GM12878 (cell line): ENCODE measurements at regions not wholly inside any gene's neighbourhood (a gene's known extent, or its start where the extent isn't known, plus 50 kb on each side); places are given as distances from the start of the nearest gene placed in this dataset.

Source experiments
- ATAC-seq: fragments of 200-7000 bp; cut with Tn5 transposase; 3 replicates; pipeline ENCODE4 v1.9.1; 2020; ENCODE audit warnings: mild to moderate bottlenecking, moderate library complexity
- BruUV-seq: library from RNA; stranded (reverse); fragments of 400-500 nt; replicated peaks from 2 replicates; lab custom pipeline; 2021; lab: Mats Ljungman, UMichigan
- CTCF ChIA-PET: fragments of 300-600 bp; sonication (Branson Sonifier 250); formaldehyde crosslinking; extraction: SDS; loops from one replicate; lab custom pipeline; 2021; ENCODE audit warnings: inconsistent platforms; lab: Yijun Ruan, JAX
- POLR2A ChIA-PET: fragments of 350-600 bp; formaldehyde crosslinking; extraction: SDS; loops from one replicate; lab custom pipeline; 2021; ENCODE audit warnings: inconsistent platforms; lab: Charles Lee
- RAD21 ChIA-PET: fragments of 300-600 bp; sonication (Branson Sonifier 250); formaldehyde crosslinking; loops from one replicate; lab custom pipeline; 2023; ENCODE audit warnings: antibody characterized with exemption; ENCODE audit not compliant: unreplicated experiment; lab: Charles Lee
- SMC1A ChIA-PET: fragments of 300-600 bp; sonication (Branson Sonifier 250); formaldehyde crosslinking; loops from one replicate; lab custom pipeline; 2023; ENCODE audit not compliant: unreplicated experiment, uncharacterized antibody; lab: Charles Lee
- DNase-seq: peaks from one replicate; pipeline ENCODE4 v3.0.0-alpha.2; 2011; ENCODE audit warnings: low read depth, low spot score
- FAIRE-seq: peaks from 3 replicates; lab custom pipeline; 2011; peaks lifted over from hg19 to GRCh38; lab: Jason Lieb, UNC
- H2AFZ ChIP-seq: 2 replicates; pipeline ENCODE4 v1.6.0; 2011; ENCODE audit warnings: low read depth, low read length, control low read depth; ENCODE audit not compliant: control insufficient read depth
- H3K27ac ChIP-seq: 2 replicates; pipeline ENCODE4 v1.5.1; 2011; ENCODE audit warnings: control low read depth; ENCODE audit not compliant: control insufficient read depth, insufficient read depth
- H3K27me3 ChIP-seq, 2 experiments: replicated peaks in 1 of 2; 2 replicates each; pipeline versions ENCODE4 v1.6.0 to v1.6.1; 2011; ENCODE audit warnings: low read length in 1 of 2; ENCODE audit not compliant: control insufficient read depth in 2 of 2, insufficient read depth in 2 of 2
- H3K36me3 ChIP-seq, 2 experiments: 2 replicates each; pipeline ENCODE4 v1.5.1; 2011; ENCODE audit warnings: low read length in 1 of 2; ENCODE audit not compliant: control insufficient read depth in 2 of 2, insufficient read depth in 2 of 2
- H3K4me1 ChIP-seq: 2 replicates; pipeline ENCODE4 v1.6.1; 2011; ENCODE audit warnings: mild to moderate bottlenecking, low read length, moderate library complexity, mixed read lengths; ENCODE audit not compliant: control insufficient read depth, insufficient read depth
- H3K4me2 ChIP-seq: 2 replicates; pipeline ENCODE4 v1.6.0; 2011; ENCODE audit warnings: control low read depth; ENCODE audit not compliant: control insufficient read depth, insufficient read depth
- H3K4me3 ChIP-seq: fragments of 200-600 bp; sonication (generic); 2 replicates; pipeline ENCODE4 v1.5.1; 2016
- H3K79me2 ChIP-seq: 2 replicates; pipeline ENCODE4 v1.6.0; 2011; ENCODE audit warnings: low read length; ENCODE audit not compliant: control insufficient read depth, insufficient read depth
- H3K9ac ChIP-seq: 2 replicates; pipeline ENCODE4 v1.8.0; 2011; ENCODE audit warnings: low read length, control low read depth, mixed read lengths; ENCODE audit not compliant: control insufficient read depth, insufficient read depth
- H3K9me3 ChIP-seq: replicated peaks from 3 replicates; pipeline ENCODE4 v1.5.1; 2011; ENCODE audit warnings: mild to moderate bottlenecking, low read length; ENCODE audit not compliant: control insufficient read depth, insufficient read depth
- H4K20me1 ChIP-seq: 2 replicates; pipeline ENCODE4 v1.6.0; 2011; ENCODE audit not compliant: control insufficient read depth, insufficient read depth
- ATF7 ChIP-seq: fragments of 450-650 bp; IDR thresholded peaks from 2 replicates; pipeline ENCODE4 v1.6.1; 2016; ENCODE audit warnings: low read depth, mild to moderate bottlenecking
- BACH1 ChIP-seq: fragments of 450-650 bp; IDR thresholded peaks from 2 replicates; pipeline ENCODE4 v1.6.1; 2017; ENCODE audit warnings: mild to moderate bottlenecking, borderline replicate concordance
- CBFB ChIP-seq: IDR thresholded peaks from 2 replicates; pipeline ENCODE4 v1.6.1; 2016; ENCODE audit warnings: antibody characterized with exemption, low read depth
- CREB1 ChIP-seq: IDR thresholded peaks from 2 replicates; pipeline ENCODE4 v1.6.1; 2012; ENCODE audit warnings: low read depth, mild to moderate bottlenecking, inconsistent platforms
- GABPA ChIP-seq: IDR thresholded peaks from 2 replicates; pipeline ENCODE4 v1.6.1; 2014; ENCODE audit warnings: antibody characterized with exemption, low read depth, mild to moderate bottlenecking, inconsistent platforms
- KAT2A ChIP-seq: conservative IDR thresholded peaks from 2 replicates; pipeline ENCODE4 v1.6.1; 2011; ENCODE audit warnings: low read depth, low read length; ENCODE audit not compliant: control insufficient read depth
- LARP7 ChIP-seq: fragments of 450-650 bp; IDR thresholded peaks from 2 replicates; pipeline ENCODE4 v1.6.1; 2017; ENCODE audit warnings: mild to moderate bottlenecking
- RFX5 ChIP-seq: IDR thresholded peaks from 2 replicates; pipeline ENCODE4 v1.6.1; 2011; ENCODE audit warnings: low read depth, low read length, improper control_type of control experiment
- TBL1XR1 ChIP-seq: IDR thresholded peaks from 2 replicates; pipeline ENCODE4 v1.6.1; 2012; ENCODE audit warnings: low read depth, low read length, improper control_type of control experiment
- TCF7 ChIP-seq: IDR thresholded peaks from 2 replicates; pipeline ENCODE4 v1.6.1; 2014; ENCODE audit warnings: antibody characterized with exemption, borderline replicate concordance
- ZNF217 ChIP-seq: fragments of 450-650 bp; IDR thresholded peaks from 2 replicates; pipeline ENCODE4 v1.6.1; 2017; ENCODE audit warnings: antibody characterized with exemption, mild to moderate bottlenecking
- WGBS: methylation state at CpG from one replicate; pipeline ENCODE4 v1.1.6; 2016; ENCODE audit warnings: low lambda C conversion rate; ENCODE audit not compliant: insufficient replicate concordance, insufficient coverage; ENCODE audit errors: missing lambda C conversion rate; 5-methylcytosine and 5-hydroxymethylcytosine counted together
- in situ Hi-C: fragments of 300-500 bp; cut with MboI; formaldehyde crosslinking; loops from 9 replicates; pipeline ENCODE4 v1.14.3; 2018; ENCODE audit warnings: mixed read lengths
- intact Hi-C: fragments of 100-400 bp; cut with micrococcal nuclease; formaldehyde crosslinking; loops from one replicate; pipeline ENCODE4 v1.14.2; 2022; ENCODE audit not compliant: unreplicated experiment
- TF ChIP-seq, protein P1 (sequence below): fragments of 450-650 bp; formaldehyde crosslinking; IDR thresholded peaks from 2 replicates; pipeline ENCODE4 v1.4.0; 2022; ENCODE audit warnings: mild to moderate bottlenecking, moderate library complexity

- no peaks in the 10 kb centered on the region for H3K36me3 ChIP-seq
- no peak for ATAC-seq
- in situ Hi-C loops (no loop called here), intact Hi-C loops (no loop called here)
- no peaks in the 10 kb centered on the region for H3K27me3 ChIP-seq
- no peak overlapping the region for H3K4me2 ChIP-seq
- H4K20me1 ChIP-seq = no peaks in the 10 kb centered on the region
- ChIA-PET CTCF (no interaction called here), SMC1A (no interaction called here)
- WGBS = 15% methylated on average over 2 of the region's 2 CpGs
- TF ChIP-seq TBL1XR1 (no peak), GABPA (no peak), ZNF217 (no peak), TCF7 (no peak), LARP7 (no peak), KAT2A (no peak), RFX5 (no peak), ATF7 (no peak), BACH1 (no peak), CBFB (no peak), CREB1 (no peak)
- TF ChIP-seq, protein P1, sequence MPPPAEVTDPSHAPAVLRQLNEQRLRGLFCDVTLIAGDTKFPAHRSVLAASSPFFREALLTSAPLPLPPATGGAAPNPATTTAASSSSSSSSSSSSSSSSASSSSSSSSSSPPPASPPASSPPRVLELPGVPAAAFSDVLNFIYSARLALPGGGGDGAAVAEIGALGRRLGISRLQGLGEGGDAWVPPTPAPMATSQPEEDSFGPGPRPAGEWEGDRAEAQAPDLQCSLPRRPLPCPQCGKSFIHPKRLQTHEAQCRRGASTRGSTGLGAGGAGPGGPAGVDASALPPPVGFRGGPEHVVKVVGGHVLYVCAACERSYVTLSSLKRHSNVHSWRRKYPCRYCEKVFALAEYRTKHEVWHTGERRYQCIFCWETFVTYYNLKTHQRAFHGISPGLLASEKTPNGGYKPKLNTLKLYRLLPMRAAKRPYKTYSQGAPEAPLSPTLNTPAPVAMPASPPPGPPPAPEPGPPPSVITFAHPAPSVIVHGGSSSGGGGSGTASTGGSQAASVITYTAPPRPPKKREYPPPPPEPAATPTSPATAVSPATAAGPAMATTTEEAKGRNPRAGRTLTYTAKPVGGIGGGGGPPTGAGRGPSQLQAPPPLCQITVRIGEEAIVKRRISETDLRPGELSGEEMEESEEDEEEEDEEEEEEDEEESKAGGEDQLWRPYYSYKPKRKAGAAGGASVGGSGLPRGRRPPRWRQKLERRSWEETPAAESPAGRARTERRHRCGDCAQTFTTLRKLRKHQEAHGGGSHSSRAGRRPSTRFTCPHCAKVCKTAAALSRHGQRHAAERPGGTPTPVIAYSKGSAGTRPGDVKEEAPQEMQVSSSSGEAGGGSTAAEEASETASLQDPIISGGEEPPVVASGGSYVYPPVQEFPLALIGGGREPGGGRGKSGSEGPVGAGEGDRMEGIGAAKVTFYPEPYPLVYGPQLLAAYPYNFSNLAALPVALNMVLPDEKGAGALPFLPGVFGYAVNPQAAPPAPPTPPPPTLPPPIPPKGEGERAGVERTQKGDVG = no peak
- TF ChIP-seq, all 136 proteins: peak for 0
- DNase-seq = no peak
- no TSS peak for BruUV-seq
- Histone ChIP-seq H3K79me2 (no peaks in the 10 kb centered on the region), H3K9ac (no peak overlapping the region), H3K9me3 (no peaks in the 10 kb centered on the region; the same call in 2 of the 3 replicates), H3K27ac (no peak overlapping the region), H3K4me3 (no peak overlapping the region), H2AFZ (no peak overlapping the region), H3K4me1 (no peaks in the 10 kb centered on the region)
- ChIA-PET POLR2A (no interaction called here), RAD21 (no interaction called here)
- FAIRE-seq = no peak
Measured at GRCh38 chr14:99067141-99067920, 204.7 kb downstream of the BCL11B start.
